Neural cell (in vitro differentiated cells): ENCODE measurements at regions not wholly inside any gene's neighbourhood (a gene's known extent, or its start where the extent isn't known, plus 50 kb on each side); places are given as distances from the start of the nearest gene placed in this dataset.

Experiments
- H2AFZ ChIP-seq: fragments of 200-600, 300-800 bp; sonication (generic), shearing (Covaris generic); 2 replicates; pipeline ENCODE4 v1.6.0; 2014; ENCODE audit warnings: low read depth, mild to moderate bottlenecking, antibody characterized with exemption, low read length, moderate library complexity
- H3F3A ChIP-seq: fragments of 200-600 bp; shearing (Covaris generic); 2 replicates; pipeline ENCODE4 v1.6.1; 2016; ENCODE audit warnings: mild to moderate bottlenecking, moderate library complexity, mixed read lengths, antibody characterized with exemption, low read length; ENCODE audit not compliant: insufficient read depth, poor library complexity, severe bottlenecking
- H3K27ac ChIP-seq: fragments of 200-600, 300-800 bp; sonication (generic), shearing (Covaris generic); 2 replicates; pipeline ENCODE4 v1.5.1; 2014; ENCODE audit warnings: mild to moderate bottlenecking, low read length, moderate library complexity
- H3K27me3 ChIP-seq: fragments of 300-800, 200-600 bp; sonication (generic), shearing (Covaris generic); 2 replicates; pipeline ENCODE4 v1.6.0; 2014; ENCODE audit warnings: mild to moderate bottlenecking, low read depth, low read length, moderate library complexity; ENCODE audit not compliant: insufficient read depth
- H3K36me3 ChIP-seq: fragments of 300-800, 200-600 bp; sonication (generic), shearing (Covaris generic); 2 replicates; pipeline ENCODE4 v1.5.1; 2014; ENCODE audit warnings: mild to moderate bottlenecking, antibody characterized with exemption, low read length, moderate library complexity; ENCODE audit not compliant: insufficient read depth
- H3K4me2 ChIP-seq: fragments of 300-800, 200-600 bp; sonication (generic), shearing (Covaris generic); 2 replicates; pipeline ENCODE4 v1.6.0; 2014; ENCODE audit warnings: mild to moderate bottlenecking, low read length
- H3K4me3 ChIP-seq: fragments of 300-800, 200-600 bp; sonication (generic), shearing (Covaris generic); 2 replicates; pipeline ENCODE4 v1.5.1; 2014; ENCODE audit warnings: mild to moderate bottlenecking, low read length, moderate library complexity
- H3K79me2 ChIP-seq: fragments of 200-600 bp; shearing (Covaris generic); replicated peaks from 2 replicates; pipeline ENCODE4 v1.6.0; 2014; ENCODE audit warnings: mild to moderate bottlenecking, low read length, moderate library complexity; ENCODE audit not compliant: insufficient read depth
- H3K9ac ChIP-seq: fragments of 300-800, 200-600 bp; sonication (generic), shearing (Covaris generic); 2 replicates; pipeline ENCODE4 v1.6.1; 2016; ENCODE audit warnings: mild to moderate bottlenecking, low read length, mixed read lengths
- H3K9me2 ChIP-seq: fragments of 200-600 bp; shearing (Covaris generic); 2 replicates; pipeline ENCODE4 v1.6.1; 2016; ENCODE audit warnings: mild to moderate bottlenecking, low read length, mixed read lengths; ENCODE audit not compliant: insufficient read depth
- H3K9me3 ChIP-seq: fragments of 200-600, 300-800 bp; sonication (generic), shearing (Covaris generic); 2 replicates; pipeline ENCODE4 v1.6.1; 2016; ENCODE audit warnings: mild to moderate bottlenecking, mixed run types, low read length, moderate library complexity, mixed read lengths
- H4K20me1 ChIP-seq: fragments of 200-600 bp; shearing (Covaris generic); 2 replicates; pipeline ENCODE4 v1.6.1; 2016; ENCODE audit warnings: mild to moderate bottlenecking, mixed run types; ENCODE audit not compliant: insufficient read depth
- CTCF ChIP-seq: fragments of 450-650 bp; IDR thresholded peaks from 2 replicates; pipeline ENCODE4 v1.5.1; 2014; ENCODE audit warnings: antibody characterized with exemption, mild to moderate bottlenecking, moderate library complexity; ENCODE audit not compliant: poor library complexity, severe bottlenecking
- EP300 ChIP-seq: fragments of 450-650 bp; conservative IDR thresholded peaks from 2 replicates; pipeline ENCODE4 v1.6.1; 2014; ENCODE audit warnings: antibody characterized with exemption, mild to moderate bottlenecking, moderate library complexity; ENCODE audit not compliant: poor library complexity, severe bottlenecking
- EZH2 ChIP-seq: fragments of 200-600, 300-800 bp; shearing (Covaris generic), sonication (generic); IDR thresholded peaks from 2 replicates; pipeline ENCODE4 v1.6.1; 2014; ENCODE audit warnings: antibody characterized with exemption, low read length, borderline replicate concordance, mild to moderate bottlenecking; ENCODE audit not compliant: insufficient read depth, poor library complexity, severe bottlenecking
- MXI1 ChIP-seq: fragments of 450-650 bp; conservative IDR thresholded peaks from 2 replicates; pipeline ENCODE4 v1.6.1; 2014; ENCODE audit warnings: antibody characterized with exemption, mild to moderate bottlenecking; ENCODE audit not compliant: poor library complexity, severe bottlenecking
- POLR2AphosphoS5 ChIP-seq: IDR thresholded peaks from 2 replicates; pipeline ENCODE4 v1.6.1; 2012
- RAD21 ChIP-seq: fragments of 450-650 bp; conservative IDR thresholded peaks from 2 replicates; pipeline ENCODE4 v1.6.1; 2014; ENCODE audit warnings: antibody characterized with exemption, mild to moderate bottlenecking, moderate library complexity
- REST ChIP-seq: IDR thresholded peaks from 2 replicates; pipeline ENCODE4 v1.6.1; 2012; ENCODE audit warnings: borderline replicate concordance
- SMC3 ChIP-seq: fragments of 450-650 bp; conservative IDR thresholded peaks from 2 replicates; pipeline ENCODE4 v1.6.1; 2014; ENCODE audit warnings: antibody characterized with exemption, mild to moderate bottlenecking, moderate library complexity; ENCODE audit not compliant: poor library complexity
- TAF1 ChIP-seq: IDR thresholded peaks from 2 replicates; pipeline ENCODE4 v1.6.1; 2012; ENCODE audit warnings: low read depth

- Histone ChIP-seq H3F3A (no peaks in the 10 kb centered on the region), H3K9me3 (no peaks in the 10 kb centered on the region), H3K27ac (no peak overlapping the region), H2AFZ (no peak overlapping the region), H3K79me2 (no peaks in the 10 kb centered on the region), H4K20me1 (no peaks in the 10 kb centered on the region), H3K36me3 (no peaks in the 10 kb centered on the region), H3K4me2 (no peak overlapping the region), H3K4me3 (no peak overlapping the region), H3K9ac (no peak overlapping the region), H3K9me2 (no peaks in the 10 kb centered on the region), H3K27me3 (no peaks in the 10 kb centered on the region)
- TF ChIP-seq MXI1: no peak
- TF ChIP-seq EP300: no peak
- TF ChIP-seq REST: no peak
- TF ChIP-seq RAD21: no peak
- TF ChIP-seq EZH2: no peak
- no peak for TF ChIP-seq CTCF
- no peak for TF ChIP-seq SMC3
- no peak for TF ChIP-seq POLR2AphosphoS5
- no peak for TF ChIP-seq TAF1
These were observed 1668.9 kb upstream of the MIR17HG start for GRCh38 chr13:89678466-89679121.

GRCh38 chr13:89684896-89685295 lies 1662.6 kb upstream of the MIR17HG start:
- Histone ChIP-seq H3K79me2 (no peaks in the 10 kb centered on the region), H3F3A (no peaks in the 10 kb centered on the region), H2AFZ (no peak overlapping the region)

More at GRCh38 chr13:89684896-89685295, 1662.6 kb upstream of the MIR17HG start:
- H3K4me2 ChIP-seq: no peak overlapping the region
- no peaks in the 10 kb centered on the region for H3K36me3 ChIP-seq
- H3K4me3 ChIP-seq: no peak overlapping the region
- H3K9ac ChIP-seq: no peak overlapping the region
- no peaks in the 10 kb centered on the region for H3K27me3 ChIP-seq
- no peaks in the 10 kb centered on the region for H3K9me3 ChIP-seq
- no peaks in the 10 kb centered on the region for H4K20me1 ChIP-seq
- no peaks in the 10 kb centered on the region for H3K9me2 ChIP-seq
- no peak overlapping the region for H3K27ac ChIP-seq
- TF ChIP-seq RAD21 (no peak), MXI1 (no peak), EZH2 (no peak)
